Stimulated activated CD8-positive, alpha-beta memory T cell treated with anti-CD3 and anti-CD28 coated beads, Interleukin-12 subunit alpha, Interleukin-12 subunit beta, amount 100 ng/mL, for 4 hours (primary cell): ENCODE measurements at regions not wholly inside any gene's neighbourhood (a gene's known extent, or its start where the extent isn't known, plus 50 kb on each side); places are given as distances from the start of the nearest gene placed in this dataset.

Experiments
- DNase-seq: peaks from one replicate; pipeline ENCODE4 v3.0.0-alpha.2; 2020; ENCODE audit warnings: low read depth

DNA sequence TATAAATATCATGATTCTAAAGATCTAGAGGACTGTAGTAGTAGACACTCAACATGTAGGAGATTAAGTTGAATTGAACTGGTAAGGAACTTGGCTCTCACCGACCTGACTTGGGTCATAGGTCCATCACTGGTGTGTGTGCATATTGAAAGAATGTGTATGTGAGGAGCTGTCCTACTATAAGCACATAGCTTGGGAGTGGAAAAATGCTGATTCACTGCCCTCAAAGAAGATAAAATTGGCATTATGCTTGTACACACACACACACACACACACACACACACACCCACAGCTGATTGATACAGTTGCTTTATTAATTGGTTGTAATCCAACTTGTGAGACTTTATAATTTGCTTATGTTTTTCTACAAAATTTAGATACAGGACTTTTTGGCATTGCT lies 411.0 kb upstream of the NR2F2 start:
- no peak for DNase-seq

DNA sequence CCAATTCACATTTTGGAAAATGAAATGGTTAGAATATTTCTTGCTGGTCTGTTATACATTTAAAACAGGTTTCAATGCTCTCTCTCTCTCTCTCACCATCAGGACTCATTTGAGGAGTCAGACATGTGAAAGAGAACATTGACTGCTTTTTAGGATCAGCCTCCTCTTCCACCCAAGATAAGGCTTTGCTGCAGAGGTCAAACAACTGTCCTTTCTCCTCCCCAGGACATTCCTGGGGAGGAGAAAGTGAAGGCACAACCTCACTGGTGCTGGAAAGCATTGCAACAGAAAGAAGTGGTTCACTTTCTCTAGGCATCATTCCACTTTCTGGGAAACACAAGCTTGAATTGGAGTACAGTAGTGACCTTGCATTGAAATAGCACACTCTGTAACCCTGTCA lies 409.1 kb upstream of the NR2F2 start:
- DNase-seq = no peak

DNA sequence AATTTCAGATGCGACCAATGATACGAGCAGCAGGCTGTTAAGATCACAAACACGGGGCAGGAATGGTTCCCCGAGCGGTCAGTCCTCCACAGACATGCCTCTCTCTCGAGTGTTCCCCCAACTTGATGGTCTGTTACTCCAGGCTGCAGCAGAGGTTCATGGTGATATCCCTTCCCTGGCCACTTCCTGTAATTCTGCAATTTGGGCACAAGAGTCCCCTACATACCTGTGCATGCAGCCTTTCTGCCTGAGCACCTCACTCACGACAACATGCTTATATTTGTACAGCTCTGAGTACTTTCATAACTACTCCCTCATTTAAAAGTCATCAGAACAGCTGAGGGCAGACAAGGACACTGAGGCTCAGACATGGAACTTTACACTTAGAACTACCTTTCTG lies 408.1 kb upstream of the NR2F2 start:
- no peak for DNase-seq

DNA sequence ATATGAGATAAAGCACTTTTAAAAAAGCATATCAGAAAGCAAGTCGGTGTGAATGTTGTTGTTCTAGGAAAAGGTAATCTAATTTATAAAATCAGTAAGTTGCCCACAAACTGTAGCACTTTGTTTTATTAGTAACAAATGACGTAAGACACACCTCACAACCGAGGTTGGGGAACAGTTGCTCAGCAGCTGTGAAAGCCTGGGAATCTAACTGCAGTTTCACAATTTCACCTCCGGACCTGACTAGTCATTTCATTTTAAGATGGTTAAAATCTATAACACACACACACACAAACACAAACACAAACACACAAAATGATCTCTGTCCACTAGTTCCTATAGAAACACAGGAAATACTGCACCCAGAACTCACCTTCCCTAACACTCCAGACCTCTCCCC lies 406.7 kb upstream of the NR2F2 start:
- no peak for DNase-seq

DNA sequence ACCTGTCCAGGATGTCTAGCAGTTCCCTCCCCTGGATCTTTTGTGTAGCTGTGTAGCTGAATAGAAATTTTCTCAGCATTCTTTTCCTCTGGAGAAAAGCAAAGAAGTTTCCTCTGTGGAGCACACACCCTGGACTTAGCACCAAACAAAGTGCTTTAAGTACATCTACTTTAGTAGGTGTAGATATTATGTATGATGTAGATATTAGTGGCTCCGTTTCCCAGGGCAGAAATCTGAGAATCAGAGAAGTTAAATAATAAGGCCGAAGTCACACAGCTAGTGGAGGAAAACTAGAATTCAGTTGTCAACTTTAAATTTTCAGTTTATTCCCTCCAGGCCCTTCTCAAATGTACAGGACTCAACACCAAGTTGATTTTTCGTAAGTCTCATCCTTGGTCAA lies 401.7 kb upstream of the NR2F2 start:
- no peak for DNase-seq

DNA sequence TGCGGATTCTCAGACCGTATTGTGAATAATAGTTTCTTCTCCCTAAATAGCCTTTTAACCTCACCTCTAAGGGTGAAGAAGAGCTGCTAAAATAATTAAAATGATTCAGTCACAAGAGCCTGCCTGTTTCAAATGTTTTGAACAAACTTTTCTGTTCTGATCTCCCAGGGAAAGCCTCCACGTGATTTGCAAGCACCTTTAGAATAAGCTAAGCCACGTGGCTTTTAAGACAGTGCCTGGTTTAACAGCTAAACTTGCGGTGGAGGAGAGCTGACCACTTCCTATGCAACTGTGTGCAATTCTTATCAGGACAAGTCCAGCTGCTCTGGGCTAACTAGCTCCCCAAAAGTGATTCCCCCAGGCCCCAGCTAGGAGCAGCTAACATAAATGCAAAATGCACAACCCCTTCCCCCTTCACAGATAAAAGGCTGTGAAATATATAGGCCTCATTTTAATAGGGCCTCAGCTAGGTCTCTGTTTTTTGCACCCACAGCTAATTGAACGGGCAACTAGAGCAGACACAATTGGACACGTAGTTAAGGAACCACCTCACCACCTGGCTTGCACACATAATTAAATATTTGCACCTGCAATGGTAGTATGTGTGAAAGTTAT lies 401.2 kb upstream of the NR2F2 start:
- DNase-seq = peak; percentile 1

DNA sequence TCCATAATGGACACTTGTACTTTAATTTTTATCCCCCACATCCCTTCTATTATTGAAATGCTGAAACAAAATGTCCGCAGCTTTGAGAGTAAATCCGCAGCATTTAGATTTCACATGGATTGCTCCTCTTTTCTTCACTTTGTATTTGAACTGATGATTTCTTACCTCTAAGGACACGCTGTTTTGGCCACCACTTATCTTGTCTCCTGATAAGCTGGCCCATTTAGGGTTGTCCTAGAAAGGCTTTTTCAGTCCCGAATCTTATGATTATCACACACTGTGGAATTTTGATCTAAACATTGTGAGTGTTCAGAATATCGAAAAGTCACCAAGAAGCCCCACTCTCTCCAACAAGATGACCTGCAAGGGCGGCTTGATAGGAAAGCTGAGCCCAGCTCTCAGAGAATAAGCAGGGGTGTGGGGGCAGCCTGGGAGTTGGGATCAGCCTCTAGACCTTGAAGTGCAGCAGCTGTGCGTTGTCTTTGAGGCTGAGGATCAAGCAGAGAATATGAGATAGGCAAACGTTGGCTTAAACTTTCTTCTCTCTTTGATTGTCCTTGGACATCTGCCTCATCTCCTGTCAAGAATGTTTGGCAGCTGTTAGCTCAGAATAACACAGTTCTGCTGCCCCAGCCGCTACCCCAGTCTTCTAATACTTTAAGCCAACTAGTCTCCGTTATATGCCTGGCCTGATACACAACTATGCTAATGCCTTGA lies 399.7 kb upstream of the NR2F2 start:
- DNase-seq = no peak

DNA sequence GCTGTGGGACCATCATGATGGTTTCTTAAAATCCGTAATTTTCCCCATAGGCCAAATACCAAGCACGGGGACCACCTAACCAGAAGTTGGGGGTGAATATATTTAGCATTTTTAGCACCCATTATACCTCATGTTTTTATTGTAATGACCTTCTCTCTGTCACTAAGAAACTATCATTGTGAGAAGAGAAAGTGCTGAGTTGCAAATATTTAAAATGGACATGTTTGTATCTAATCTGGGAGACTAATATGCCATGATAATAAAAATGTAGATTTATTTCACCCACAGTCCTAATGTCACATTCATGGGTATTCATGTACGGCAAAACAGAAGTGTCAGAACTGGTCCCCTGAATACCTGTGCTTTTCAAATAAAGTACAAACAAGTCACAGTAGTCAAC lies 398.9 kb upstream of the NR2F2 start:
- no peak for DNase-seq

DNA sequence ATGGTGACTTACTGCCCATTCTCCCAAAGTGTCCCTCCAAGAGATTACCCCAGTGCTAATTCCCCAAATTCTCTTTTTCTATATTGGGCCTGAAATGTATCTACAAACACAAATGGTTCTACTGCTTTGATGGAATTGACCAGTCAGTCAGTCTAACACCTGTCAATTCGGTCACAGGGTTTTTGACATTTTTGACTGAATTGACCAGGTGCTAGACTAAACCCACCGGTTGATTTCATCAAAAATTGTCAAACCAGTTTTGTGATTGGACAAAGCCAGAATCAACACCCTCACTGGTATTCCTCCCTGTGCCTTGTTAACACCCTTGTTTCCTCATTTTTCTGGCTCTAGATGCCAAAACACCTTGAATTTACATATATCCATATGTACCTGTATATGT lies 398.4 kb upstream of the NR2F2 start:
- no peak for DNase-seq

DNA sequence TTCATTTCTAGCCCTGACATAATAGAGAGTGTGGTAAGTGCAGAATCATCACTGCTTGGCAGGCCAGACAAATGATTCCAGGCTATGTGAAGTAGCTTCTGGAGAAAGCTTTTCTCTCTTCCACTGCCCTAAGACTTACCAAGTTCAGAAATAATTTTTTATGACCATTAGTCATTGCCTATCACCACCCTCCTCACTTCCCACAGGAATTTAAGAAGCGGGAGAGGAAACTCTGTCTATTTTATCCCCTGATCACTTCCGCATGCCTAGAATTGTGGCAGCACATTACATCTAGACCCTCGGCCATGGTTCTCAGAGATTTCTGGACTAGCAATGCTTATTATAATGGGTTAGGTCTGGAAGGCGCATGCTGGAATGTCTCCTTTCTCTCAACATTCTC lies 397.8 kb upstream of the NR2F2 start:
- DNase-seq = no peak

DNA sequence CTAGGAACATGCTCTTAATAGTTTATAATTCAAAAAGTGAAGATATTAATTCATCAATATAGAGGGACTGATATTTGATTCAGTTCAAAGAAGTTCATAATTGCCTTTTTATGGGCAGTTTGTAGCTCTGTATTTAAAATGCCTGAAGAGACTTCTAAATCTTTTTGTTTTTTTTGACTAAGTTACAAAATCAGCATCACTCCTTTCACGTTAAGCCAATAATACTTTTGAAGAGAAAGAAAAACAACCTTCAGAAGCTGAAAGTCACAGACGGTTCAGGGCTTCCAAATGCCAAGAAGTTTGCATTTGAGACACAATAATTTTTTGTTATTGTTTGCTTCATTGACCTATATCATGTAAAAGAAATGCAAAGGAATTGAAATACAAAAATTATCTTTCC lies 394.6 kb upstream of the NR2F2 start:
- DNase-seq = no peak

DNA sequence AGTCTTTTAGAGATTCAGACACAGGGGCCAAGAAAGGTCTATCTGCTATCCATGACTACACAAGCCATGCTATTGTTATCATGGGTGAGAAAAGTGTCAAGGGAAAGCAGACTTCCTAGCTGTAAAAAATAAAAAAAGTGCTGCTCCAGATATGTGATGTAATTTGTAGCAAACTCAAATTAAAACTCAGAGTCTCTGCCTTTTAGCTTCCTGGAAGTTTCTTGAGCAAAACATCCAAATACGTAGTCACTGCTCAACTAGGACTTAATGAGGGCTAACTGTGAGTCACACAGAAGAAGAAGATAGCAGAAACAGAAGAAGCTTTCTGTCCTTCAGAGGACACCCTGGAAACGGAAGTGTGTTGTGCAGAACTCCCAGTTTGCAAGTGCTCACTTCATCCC lies 393.4 kb upstream of the NR2F2 start:
- DNase-seq = no peak

DNA sequence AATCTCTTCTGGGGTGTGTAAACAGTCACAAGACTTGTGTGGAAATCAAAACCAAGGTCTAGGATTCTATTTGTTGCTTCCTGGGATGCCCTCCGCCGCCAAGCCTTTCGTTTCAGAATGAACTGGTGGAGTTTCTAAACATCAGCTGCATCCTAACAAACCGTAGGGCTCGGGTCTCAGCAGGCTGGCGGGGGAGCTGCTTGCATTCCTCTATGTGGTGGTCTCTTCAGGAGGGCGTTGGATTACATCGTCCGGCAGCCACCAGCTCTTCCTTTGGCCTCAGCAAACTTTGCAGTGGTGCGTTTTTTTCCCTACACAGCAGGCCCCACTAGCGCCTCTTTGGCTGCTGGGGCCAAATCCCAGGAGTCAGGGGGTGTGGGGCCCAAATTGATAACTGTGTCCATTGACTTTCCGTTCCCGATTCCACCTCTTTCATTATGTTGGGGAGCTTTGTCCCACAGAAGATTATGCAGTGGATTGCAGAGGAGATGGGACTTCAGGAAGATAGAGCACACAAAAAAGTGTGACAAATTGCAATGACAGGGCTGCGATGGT lies 390.0 kb upstream of the NR2F2 start:
- DNase-seq = no peak

DNA sequence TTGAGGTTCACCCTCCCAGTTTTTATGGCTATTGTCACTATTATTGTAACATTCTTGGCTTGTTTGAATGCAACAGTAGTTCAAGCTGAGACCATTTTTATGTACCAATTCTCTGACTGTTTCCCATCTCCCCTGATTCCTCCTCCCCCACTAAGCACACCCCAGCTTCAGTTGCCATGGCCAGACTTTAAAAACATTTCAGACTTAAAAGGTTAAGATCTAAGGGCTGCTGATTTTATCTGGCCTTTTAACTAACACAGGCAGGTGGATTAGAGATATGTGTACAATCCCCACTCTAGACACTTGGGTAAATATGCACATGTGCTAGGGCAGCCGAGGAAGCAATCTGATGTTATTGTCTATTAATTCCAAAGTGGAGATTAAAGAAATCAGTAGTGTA lies 386.3 kb upstream of the NR2F2 start:
- no peak for DNase-seq

DNA sequence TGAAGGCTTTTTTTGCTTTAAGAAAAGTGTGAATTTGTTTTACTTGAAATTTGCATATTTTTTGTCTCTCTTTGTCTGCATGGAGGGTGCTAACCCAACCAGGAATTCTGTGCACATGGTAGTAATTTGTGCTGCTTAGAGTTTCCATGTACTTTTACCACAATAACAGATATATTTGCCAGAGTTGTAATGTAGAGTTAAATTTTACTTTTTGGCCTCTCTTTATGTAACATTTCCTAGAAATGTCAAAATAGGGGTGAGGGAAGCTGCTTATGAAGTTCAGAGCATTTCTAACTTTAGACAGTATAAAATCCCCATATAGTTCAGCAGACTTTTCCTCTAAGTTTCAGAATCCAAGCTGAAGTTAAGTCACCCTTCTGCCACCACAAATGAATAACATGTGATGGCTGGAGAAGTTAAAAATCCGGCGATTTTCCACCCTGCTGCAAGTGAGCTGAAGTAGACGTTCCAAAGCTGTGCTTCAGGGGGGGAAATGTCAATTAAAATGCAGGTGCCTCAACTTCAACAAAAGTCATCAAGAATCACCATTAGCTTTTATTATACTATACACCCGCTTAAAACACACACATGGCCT lies 385.7 kb upstream of the NR2F2 start:
- DNase-seq = no peak

DNA sequence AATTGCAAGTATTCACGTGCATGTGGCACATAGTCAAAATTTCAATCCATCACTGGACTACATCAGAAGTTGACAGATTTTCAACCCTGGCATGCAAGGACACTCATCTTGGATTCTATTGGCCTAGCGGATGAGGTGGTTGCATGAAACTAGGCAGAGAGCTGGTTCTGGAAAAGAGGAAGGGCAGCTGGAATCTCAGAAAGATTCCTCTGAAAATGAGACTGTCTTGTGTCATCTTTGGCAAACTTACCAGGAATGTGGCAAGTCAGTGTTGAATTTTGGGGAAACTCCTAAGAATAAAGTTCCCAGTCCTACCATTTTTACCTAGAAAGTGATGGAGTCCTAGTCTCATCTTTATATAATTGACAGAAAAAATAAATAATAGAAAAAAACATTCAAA lies 384.3 kb upstream of the NR2F2 start:
- no peak for DNase-seq

DNA sequence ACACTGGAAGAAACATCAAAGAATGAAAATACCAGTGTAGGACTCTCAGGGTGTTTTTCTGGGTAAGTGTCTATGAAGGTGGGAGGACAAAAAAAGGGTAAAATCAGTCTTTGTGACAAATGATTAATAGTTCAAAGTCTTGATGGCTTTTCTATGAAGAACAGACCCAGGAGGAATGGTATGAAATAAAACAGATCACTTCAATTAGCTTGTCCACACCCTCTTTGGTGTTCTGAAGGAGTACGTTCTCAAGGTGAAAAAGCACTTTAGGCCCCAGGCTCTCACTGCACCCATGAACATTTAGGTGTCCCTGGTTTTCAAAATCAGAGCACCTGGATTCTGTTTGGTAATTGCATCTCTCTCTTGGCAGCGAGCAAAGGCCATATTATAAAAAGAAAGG lies 383.6 kb upstream of the NR2F2 start:
- DNase-seq = no peak

DNA sequence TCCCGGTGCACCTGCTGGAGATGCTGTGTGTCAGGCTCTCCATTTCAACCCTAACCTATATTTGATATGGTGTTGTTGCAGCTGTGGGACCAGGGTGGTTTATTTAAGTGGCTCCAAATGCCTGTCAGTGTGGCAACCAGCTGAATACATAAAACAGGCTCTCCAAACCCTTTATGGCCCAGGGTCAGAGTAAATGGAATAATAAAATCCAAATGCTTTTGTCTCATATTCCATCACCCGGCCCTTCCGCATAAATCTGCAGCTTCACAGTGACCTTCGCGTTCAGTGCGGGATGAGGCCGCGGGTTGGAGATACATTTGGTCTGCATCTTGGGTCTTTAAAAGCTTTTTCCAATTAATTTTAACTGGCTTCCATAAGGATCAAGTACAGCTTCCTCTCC lies 382.1 kb upstream of the NR2F2 start:
- DNase-seq = no peak

DNA sequence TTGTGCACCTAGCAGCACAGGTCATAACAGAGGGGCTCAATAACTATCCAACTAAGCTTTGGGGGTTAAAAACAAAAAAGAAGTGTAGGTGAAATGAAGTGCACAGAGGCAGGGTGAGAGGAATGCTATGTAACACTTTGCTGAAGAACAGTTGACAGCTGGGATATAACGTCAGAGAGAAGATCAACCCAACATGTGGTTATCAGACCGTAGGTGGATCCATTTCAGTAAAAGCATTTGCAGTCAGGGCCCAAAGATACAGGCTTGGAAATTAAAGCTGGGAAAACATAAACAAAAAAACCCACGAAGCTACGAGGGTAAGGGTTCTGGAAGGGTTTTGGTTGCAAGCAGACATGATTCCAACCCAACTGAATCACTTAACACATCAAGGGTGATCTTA lies 377.5 kb upstream of the NR2F2 start:
- no peak for DNase-seq

DNA sequence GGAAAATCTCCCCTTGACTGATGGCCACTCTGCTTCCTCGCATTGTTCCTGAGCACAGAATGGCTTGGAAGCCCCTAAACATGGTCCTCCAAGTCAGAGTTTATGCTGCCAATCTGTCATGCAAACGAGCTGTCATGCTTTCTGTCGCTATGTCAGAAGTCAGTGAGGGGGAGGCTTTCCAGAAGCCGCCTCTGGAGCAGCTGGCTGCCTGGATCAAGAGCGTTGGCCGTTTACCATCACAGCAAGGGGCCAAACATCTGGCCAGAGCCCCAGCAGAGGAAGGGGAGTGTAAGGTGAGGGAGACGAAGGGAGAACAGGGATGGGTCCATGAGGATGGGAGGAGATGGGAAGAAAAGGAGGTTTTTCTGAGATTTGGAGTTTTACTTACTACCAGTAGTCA lies 372.6 kb upstream of the NR2F2 start:
- DNase-seq = no peak

DNA sequence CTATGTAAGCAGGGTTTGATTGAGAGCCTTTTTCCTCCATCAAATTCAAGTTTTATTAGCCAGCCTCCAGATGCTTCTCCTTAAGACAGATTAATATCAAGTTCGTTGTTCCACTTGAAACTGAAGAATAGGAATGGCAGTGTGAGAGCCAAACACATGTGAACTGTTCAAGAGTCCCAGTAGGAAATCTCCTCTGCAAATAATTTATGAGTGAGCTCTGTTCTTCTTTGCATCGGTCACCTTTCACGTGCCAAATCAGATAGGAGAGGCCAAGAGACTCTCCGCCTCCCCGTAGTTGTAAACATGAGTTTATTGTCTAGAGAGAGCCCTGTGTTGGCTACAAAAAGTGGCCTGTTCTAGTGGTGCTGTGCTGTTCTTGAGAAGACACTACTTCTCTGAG lies 372.1 kb upstream of the NR2F2 start:
- DNase-seq = no peak

DNA sequence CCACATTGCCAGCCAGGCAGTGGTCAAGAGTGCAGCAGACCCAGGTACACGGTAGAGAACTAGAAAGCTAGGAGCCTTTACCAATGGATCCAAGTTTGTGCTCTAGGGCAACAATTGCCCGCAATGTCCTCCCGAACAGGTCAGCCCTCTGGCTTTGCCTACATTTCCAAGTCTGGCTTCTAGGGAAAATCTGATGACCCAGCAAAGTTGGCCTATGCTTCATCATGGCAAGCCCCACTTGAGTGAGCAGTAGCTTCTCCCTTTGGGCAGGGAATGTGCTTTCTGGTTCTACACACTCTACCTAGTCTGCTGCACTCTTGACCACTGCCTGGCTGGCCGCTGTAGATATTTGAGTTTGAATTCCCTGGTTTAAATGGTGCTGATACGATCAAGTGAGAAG lies 361.6 kb upstream of the NR2F2 start:
- no peak for DNase-seq

DNA sequence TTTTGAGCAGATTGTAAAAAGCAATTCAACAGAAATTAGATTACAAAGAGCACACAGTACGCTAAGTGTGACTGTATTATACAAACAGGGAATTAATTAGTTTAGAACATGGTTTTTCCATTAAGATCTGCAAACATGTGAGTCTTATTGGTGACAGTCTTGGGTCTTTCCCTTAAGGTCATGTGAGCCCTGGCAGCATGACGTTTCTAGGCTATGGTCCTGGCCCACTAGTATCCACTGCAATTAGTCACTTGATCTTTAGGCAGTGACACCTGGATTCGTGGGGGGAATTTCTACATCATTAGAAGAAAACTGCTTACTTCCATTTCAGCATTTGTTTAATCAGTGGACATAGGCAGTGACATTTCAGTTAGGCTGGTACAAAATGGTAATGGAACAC lies 360.2 kb upstream of the NR2F2 start:
- DNase-seq = no peak
